ENCODE measurements at regions not wholly inside any gene's neighbourhood (a gene's known extent, or its start where the extent isn't known, plus 50 kb on each side); places are given as distances from the start of the nearest gene placed in this dataset.

DNA sequence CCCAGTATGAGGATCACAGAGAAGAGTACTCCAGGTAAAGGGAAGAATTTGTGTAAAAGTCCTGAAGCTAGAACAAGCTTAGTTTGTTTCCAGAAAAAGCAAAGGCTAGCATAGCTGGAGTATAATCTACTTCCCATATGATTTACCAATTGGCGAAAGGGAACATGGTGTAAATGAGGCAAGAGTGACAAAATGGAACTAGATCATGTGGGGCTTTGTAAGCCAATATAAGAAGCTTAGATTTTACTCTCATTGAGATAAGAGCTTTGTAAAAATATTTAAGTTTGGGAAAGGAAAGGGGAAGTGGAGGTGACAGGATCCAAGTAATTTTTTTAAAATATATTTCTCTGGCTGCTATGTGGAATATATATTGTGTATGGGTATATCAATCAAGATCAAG lies 234.9 kb downstream of the KCTD12 start:
- no peak for DNase-seq

DNA sequence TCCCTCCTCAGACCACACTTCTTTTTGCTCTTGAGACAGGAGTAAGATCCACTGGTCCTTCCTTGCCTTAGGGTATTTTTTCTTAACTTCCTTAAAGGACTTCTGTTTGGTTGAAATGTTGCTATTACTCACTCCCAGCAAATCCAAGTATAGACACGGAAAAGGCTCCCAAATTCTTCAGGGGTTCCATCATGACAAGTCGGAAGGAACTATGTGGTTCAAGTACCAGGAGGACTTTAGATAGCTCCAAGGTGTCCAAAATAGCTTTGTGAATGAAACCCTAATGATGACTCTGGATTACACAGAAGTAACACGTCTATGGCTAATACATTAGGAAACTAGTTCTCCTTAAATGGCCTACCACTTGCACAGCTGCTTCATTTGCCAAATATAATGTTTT lies 238.7 kb downstream of the KCTD12 start:
- DNase-seq = no peak

DNA sequence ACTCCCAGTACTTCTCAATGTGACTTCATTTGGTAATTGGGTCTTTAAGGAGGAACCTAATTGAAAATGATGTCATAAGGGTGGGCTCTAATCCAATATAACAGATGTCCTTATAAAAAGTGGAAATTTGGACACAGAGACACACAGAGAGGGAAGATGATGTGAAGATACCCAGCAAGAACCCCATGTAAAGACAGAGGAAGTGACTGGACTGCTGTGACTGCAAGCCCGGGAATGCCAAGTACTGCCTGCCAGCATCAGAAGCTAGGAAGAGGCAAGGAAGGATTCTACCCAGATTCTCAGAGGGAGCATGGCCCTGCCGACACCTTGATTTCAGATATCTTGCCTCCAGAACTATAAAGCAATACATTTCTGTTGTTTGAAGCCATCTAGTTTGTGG lies 239.3 kb downstream of the KCTD12 start:
- no peak for DNase-seq

- no peak for DNase-seq
Observed at GRCh38 chr13:76645632-76646031, 240.6 kb downstream of the KCTD12 start.

DNA sequence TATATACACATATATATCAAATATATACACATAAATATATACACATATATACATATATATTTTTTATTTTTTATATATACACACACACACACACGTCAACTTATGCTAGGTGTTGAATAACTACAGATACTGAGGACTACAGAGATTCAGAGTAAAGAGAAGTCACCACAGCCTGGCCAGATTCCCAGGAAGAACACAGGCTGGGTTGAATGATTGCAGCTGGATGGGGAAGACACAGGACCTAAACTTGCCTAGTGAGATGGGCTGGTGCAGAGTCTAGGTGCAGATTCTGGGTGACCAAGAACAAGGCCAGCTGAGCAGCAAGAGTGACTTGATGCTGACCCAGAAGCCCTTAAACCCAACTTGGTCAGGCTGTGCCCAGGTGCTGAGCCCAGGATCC lies 241.3 kb downstream of the KCTD12 start:
- no peak for DNase-seq

DNA sequence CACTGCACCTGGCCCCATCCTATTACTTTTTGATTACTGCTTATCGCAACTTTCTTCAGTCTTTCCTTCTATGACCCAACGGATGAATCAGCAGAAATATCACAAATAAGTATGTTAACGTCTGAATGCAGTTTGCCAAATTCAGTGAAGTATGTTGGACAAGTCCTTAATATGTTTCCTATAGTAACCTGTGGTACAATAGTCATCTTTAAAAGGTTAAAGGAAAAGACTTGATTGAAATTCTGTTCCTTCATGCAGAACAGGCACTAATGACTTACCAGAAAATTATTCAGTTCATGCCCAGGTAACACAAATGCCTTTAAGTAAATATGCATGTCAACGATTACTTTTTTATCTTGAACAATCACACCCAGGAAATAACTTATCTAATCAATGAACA lies 242.6 kb downstream of the KCTD12 start:
- no peak for DNase-seq

- no peak for DNase-seq
Observed at GRCh38 chr13:76641056-76641455, 245.1 kb downstream of the KCTD12 start.

DNA sequence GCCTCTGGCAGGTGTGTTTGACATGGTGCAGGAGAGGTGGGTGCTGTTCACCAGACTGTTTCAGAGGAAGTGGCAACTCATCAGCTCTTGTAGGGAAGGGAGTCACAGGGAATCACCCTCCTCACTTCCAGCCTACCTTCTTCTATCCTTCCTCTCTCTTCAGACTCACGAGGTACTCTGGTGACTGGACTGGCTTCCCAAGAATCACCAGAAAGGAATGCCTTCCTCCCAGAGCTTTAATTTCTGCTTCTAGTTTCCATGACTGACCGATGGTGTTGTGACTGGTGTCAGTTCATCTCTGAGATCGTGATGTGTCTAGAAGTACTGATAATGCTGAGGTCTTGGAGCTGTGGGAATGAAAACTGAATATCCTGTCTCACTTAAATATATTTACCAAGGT lies 247.3 kb downstream of the KCTD12 start:
- no peak for DNase-seq

DNA sequence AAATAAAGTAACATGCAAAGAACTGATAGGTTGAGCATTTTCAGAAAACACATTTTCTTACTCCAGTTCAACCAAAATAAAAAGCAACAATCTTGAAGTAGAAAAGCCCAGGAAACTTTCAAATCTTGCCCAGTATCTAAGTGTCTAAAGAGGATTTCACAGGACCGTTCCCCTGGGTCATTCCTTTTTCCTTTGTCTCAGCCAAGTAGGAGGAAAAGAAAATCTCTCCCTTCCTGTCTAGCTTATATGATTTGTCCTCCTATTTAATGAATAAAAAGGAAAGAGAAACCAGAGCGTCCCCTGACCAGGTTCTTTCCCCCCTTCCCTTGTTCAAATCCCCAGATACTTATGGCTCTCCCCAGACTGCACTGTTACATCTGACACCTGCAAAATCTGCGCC lies 248.0 kb downstream of the KCTD12 start:
- no peak for DNase-seq

- no peak for DNase-seq
Observed at GRCh38 chr13:76637641-76638141, 248.5 kb downstream of the KCTD12 start.

DNA sequence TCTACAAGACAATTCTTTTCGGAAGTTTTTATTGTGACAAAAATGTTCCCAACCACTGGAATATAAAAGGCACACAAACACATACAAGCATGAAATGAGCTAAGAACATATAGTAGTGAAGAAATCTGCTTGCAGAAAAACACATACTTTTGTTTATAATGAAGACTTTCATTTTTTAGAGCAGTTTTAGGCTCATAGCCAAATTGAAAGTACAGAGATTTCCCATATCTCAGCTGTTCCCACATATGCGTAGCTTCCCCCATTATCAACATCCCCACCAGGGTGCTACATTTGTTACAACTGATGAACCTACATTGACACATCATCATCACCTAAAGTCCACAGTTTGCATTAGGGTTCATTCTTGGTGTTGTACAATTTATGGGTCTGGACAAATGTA lies 249.4 kb downstream of the KCTD12 start:
- DNase-seq = no peak

DNA sequence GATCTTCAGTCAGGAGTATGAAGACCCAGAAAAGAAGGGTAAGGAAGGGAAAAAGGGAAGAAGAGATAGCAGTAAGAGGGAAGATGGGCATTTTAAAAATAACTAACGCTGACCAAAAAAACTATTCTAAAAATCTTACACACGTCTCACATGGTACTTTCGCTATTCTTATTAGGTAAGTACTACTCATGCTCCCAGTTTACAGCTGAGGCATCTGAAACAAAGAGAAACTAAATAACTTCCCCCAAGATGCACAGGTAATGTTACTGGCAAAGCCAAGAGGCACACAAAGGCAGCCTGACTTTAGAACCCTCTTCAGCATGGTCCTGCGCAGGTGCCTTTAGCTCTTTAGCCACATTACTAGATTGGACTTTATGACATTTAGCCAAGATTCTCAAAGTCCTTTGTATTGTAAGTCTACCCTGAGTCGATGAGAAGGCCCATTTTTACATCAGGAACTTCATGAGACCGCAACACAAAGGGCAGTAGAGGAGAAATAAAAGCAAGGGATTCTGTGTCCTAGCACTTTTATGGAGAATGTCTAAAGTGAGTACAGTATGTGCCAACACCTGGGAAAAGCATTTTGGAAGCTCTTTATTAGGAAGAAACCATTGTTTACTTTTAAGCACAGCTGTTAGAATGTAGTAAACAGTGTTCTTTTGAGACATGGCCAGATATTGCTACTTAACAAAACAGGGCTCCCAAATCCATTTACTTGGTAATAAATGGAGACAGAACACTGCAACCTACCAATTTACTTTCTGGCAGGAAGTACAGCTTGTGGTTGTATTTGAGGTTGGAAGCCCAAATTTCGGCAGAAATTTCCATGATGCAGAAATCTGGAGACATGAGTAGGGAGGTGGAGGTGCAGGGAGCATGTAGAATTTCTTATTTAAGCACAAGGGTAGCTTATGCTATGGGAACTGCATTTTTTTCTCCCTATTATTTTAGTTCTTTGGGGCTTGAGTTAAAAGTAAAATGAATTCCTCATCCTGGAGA lies 250.7 kb downstream of the KCTD12 start:
- no peak for DNase-seq

DNA sequence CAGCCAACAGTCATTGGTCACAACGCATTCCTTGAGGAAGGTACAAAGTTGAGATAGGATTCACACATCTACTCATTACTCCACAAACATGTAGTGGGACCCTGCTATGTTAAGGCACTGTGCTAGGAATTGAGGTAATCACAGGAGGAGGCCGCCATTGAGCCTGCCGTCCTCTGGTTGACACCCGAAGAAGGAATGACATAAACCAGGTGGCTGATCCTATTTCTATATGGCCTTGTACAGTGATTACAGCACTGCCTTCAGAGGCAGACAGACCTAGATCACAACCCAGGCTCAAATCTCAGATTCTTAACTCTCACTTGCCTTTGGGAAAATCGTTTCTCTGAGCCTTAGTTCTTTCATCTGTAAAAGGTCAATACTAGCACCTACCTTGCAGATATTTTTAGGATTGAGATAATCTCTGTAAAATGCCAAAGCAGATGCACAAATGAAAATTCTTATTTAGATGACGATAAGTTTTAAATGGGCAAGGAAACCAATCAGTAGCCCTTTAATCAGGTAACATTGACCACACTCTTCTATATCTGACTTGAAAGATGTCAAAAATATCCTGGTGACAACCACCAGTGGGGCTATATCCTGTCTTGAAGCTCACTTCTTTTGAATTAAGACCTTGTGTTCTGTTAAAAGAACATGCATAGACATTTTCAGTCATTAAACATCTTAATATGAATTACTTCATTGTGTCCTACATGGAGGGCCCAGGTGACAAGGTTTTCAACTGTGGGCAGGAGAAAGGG lies 251.6 kb downstream of the KCTD12 start:
- no peak for DNase-seq

GRCh38 chr13:76632401-76633044 lies 253.7 kb downstream of the KCTD12 start:
- no peak for DNase-seq

- DNase-seq = no peak
Observed at GRCh38 chr13:76630629-76631230, 255.5 kb downstream of the KCTD12 start.

DNA sequence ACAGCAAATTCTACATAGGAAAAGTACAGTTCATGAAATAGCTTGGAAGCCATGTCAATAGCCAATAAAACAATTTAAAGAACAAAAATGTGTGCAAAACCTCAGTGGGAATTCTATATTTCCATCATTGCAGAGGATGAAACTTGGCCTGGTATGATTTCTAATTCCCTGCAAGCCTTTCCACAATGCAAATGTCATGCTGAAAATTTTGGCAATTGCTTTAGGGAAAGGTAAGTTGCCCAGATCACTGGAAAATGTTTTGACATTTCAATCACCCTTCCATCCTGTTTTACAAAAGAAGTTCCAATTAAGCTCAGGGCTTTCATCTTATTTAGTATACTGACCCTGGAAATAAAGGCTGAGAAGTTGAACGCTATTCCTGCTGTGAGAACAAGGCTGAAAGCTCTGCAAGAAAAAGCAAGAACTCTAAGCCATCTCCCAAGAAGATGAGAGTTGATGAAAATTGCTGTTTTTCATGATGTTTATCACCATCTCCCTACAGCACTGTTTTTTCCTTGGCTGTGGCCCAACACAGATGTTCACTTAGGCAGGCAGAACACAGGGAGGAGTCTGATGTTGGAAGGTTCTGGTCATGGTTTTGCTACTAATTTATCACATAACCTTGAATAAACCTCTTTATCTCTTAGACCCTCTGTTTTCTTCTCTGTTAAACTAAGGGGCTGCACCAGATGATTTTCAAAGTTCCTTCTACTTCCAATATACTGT lies 263.7 kb downstream of the KCTD12 start:
- DNase-seq = no peak

DNA sequence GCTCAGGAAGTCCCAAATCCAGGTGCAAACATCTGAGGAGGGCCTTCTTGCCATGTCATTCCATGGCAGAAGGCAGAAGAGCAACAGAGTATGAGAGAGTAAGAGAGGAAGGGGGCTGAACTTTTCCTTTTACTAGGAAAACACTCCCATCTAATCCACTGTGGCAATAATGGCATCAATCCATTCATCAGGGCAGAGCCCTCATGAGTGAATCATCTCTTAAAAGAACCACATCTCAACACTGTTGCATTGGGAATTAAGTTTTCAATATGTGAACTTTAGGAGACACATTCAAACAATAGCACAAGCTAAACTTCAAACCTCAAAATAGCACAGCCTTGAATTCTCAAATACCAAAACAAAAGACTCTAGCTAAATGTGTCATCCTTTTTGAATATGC lies 264.5 kb downstream of the KCTD12 start:
- DNase-seq = no peak

DNA sequence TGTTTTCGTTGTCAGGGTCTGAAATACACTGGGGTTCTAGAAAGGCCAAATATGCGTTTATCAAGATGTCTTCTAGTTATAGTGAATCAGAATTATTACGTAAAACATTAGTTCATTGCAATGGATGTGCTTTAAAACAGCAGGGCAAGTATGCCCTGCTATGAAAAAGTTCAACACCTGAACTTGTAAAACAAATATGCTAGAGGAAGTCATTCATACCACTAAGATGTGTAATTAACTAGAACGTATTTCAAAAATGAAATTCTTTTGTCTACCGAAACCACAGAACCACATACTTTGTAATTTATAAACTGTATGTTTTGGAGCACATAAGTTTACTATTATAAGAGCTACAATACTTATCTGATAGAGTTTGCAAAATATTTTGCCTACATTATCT lies 266.2 kb downstream of the KCTD12 start:
- DNase-seq = no peak

DNA sequence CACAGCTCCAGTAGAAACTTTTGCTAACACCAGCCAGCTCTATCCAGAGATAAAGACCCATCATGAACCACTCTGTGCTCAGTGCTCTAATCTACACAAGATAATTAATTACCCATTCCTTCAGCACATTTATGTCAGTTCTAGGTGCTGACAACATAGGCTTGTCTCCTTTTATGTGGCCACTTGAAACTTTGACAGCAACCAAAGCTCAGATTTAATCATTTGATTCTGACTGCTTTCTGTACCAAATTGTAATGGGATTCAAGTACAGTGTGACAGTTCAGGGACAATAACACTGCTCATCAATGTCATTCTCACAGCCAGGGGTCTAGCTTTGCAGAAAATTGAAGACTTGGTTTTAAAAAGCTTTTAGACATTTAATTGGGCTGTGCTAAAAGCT lies 266.6 kb downstream of the KCTD12 start:
- no peak for DNase-seq

DNA sequence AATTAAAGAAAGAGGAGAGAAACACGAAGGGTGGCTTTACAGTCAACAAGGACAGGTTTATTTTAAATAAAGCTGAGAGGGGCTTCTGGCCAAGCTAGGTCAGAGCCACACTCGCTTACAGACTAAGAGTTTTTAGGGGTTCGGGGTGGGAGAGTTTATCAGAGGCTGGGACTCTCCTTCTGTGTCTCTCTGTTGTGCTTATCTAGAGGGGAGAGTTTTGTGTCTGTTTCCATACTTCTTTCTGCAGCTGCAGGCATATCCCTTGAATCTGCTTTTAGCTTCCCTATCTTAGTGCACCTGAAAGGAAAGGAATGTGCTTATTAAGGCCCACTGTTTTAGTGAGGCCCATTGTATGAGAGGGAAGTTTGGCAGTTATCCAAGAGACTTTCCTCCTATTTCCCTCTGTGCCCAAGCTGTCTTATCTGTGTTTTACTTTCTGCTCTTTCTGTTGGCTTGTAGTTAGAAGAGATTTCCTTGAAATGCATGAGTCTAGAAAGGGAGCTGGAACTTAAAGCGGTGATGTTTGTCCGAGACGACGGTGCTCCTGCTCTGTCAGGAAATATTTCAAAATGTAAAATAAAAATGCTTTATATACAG lies 275.3 kb downstream of the KCTD12 start:
- no peak for DNase-seq

- DNase-seq = no peak
Observed at GRCh38 chr13:76609643-76610042, 276.6 kb downstream of the KCTD12 start.

DNA sequence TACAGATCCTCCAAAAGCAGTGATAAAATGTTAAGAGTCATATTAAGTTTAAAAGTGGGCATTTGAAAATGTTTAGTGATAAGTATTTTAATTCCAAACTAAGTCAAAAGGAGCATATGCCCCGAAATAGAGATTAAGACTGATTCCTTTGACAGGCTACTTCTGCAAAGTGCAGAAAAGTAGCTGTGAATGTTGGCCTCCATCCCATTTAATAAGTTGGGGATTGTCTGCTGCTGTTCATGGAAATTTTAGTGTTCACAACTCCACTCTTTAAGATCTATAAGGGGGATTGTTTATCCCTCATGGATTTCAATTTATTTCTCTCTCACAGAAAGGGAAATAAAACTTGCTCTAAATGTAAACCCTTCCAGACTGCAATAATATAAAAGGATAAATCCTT lies 278.3 kb downstream of the KCTD12 start:
- DNase-seq = no peak
